IMR-90 (cell line): ENCODE measurements at regions not wholly inside any gene's neighbourhood (a gene's known extent, or its start where the extent isn't known, plus 50 kb on each side); places are given as distances from the start of the nearest gene placed in this dataset.

Experiments used
- ATAC-seq: fragments of 200-7000 bp; cut with Tn5 transposase; 2 replicates; pipeline ENCODE4 v1.9.1; 2020; ENCODE audit warnings: low read depth, mild to moderate bottlenecking, moderate library complexity
- BruUV-seq: library from RNA; stranded (reverse); fragments of 400-500 nt; replicated peaks from 2 replicates; lab custom pipeline; 2021; lab: Mats Ljungman, UMichigan
- CTCF ChIA-PET: fragments of 300-600 bp; formaldehyde crosslinking; extraction: SDS; loops from one replicate; lab custom pipeline; 2021; ENCODE audit warnings: antibody characterized with exemption; lab: Yijun Ruan, JAX
- POLR2A ChIA-PET: fragments of 300-600 bp; sonication (Branson Sonifier 250); formaldehyde crosslinking; loops from one replicate; lab custom pipeline; 2022; ENCODE audit warnings: antibody characterized with exemption; ENCODE audit not compliant: unreplicated experiment; lab: Charles Lee
- DNase-seq: peaks from one replicate; pipeline ENCODE4 v3.0.0; 2013
- H2AFZ ChIP-seq: replicated peaks from 2 replicates; pipeline ENCODE3; 2013; ENCODE audit warnings: low read length, mild to moderate bottlenecking; ENCODE audit not compliant: poor library complexity
- H2AK5ac ChIP-seq: 2 replicates; pipeline ENCODE4 v1.6.1; 2013; ENCODE audit warnings: low read depth, low read length, inconsistent platforms
- H2AK9ac ChIP-seq: replicated peaks from 2 replicates; pipeline ENCODE3; 2013; ENCODE audit warnings: mild to moderate bottlenecking, low read depth, low read length, moderate library complexity; ENCODE audit not compliant: poor library complexity
- H2BK120ac ChIP-seq: 2 replicates; pipeline ENCODE4 v1.6.1; 2013; ENCODE audit warnings: low read depth, low read length, inconsistent platforms
- H2BK15ac ChIP-seq: 3 replicates; pipeline ENCODE4 v1.6.1; 2013; ENCODE audit warnings: low read depth, low read length, inconsistent platforms
- H2BK20ac ChIP-seq: 2 replicates; pipeline ENCODE4 v1.6.1; 2013; ENCODE audit warnings: low read depth, mild to moderate bottlenecking, inconsistent platforms, low read length, moderate library complexity
- H2BK5ac ChIP-seq: 2 replicates; pipeline ENCODE4 v1.6.1; 2013; ENCODE audit warnings: mild to moderate bottlenecking, low read depth, low read length, inconsistent platforms; ENCODE audit not compliant: poor library complexity, severe bottlenecking
- H3K14ac ChIP-seq: replicated peaks from 2 replicates; pipeline ENCODE4 v1.6.1; 2013; ENCODE audit warnings: low read depth, low read length, inconsistent platforms
- H3K18ac ChIP-seq: 2 replicates; pipeline ENCODE4 v1.6.1; 2013; ENCODE audit warnings: low read depth, low read length, control low read depth
- H3K23ac ChIP-seq: 2 replicates; pipeline ENCODE4 v1.6.1; 2013; ENCODE audit warnings: low read depth, low read length, inconsistent platforms
- H3K27ac ChIP-seq: 2 replicates; pipeline ENCODE4 v1.5.1; 2013; ENCODE audit warnings: mild to moderate bottlenecking, control low read depth, low read length; ENCODE audit not compliant: insufficient read depth
- H3K27me3 ChIP-seq: 2 replicates; pipeline ENCODE4 v1.6.1; 2013; ENCODE audit warnings: low read length; ENCODE audit not compliant: control insufficient read depth, insufficient read depth
- H3K36me3 ChIP-seq: 2 replicates; pipeline ENCODE4 v1.6.1; 2013; ENCODE audit warnings: low read length, mixed read lengths; ENCODE audit not compliant: control insufficient read depth, insufficient read depth
- H3K4ac ChIP-seq: 2 replicates; pipeline ENCODE4 v1.6.1; 2013; ENCODE audit warnings: low read depth, low read length, inconsistent platforms
- H3K4me1 ChIP-seq: 2 replicates; pipeline ENCODE4 v1.6.1; 2013; ENCODE audit warnings: low read length, mixed read lengths; ENCODE audit not compliant: control insufficient read depth, insufficient read depth
- H3K4me2 ChIP-seq: 2 replicates; pipeline ENCODE4 v1.6.1; 2013; ENCODE audit warnings: low read depth, mild to moderate bottlenecking, control low read depth, low read length, moderate library complexity
- H3K4me3 ChIP-seq: 2 replicates; pipeline ENCODE4 v1.5.1; 2013; ENCODE audit warnings: low read depth, mild to moderate bottlenecking, control low read depth, low read length, moderate library complexity; ENCODE audit not compliant: insufficient read depth
- H3K56ac ChIP-seq: 2 replicates; pipeline ENCODE4 v1.6.1; 2013; ENCODE audit warnings: low read length, inconsistent platforms; ENCODE audit not compliant: insufficient read depth; ENCODE audit errors: extremely low read depth
- H3K79me1 ChIP-seq, 2 experiments: 2 replicates each; pipeline ENCODE4 v1.6.1; 2013; ENCODE audit warnings: low read length in 2 of 2, inconsistent platforms in 1 of 2, low read depth in 1 of 2
- H3K9ac ChIP-seq: 2 replicates; pipeline ENCODE4 v1.6.1; 2013; ENCODE audit warnings: low read depth, low read length, control low read depth
- H3K9me1 ChIP-seq: 2 replicates; pipeline ENCODE4 v1.6.1; 2013; ENCODE audit warnings: low read length, inconsistent platforms; ENCODE audit not compliant: insufficient read depth
- H3K9me3 ChIP-seq: 2 replicates; pipeline ENCODE4 v1.6.1; 2013; ENCODE audit warnings: low read length; ENCODE audit not compliant: control insufficient read depth, insufficient read depth
- H4K20me1 ChIP-seq: 2 replicates; pipeline ENCODE4 v1.6.1; 2013; ENCODE audit warnings: low read length, inconsistent platforms; ENCODE audit not compliant: insufficient read depth
- H4K5ac ChIP-seq: 2 replicates; pipeline ENCODE4 v1.6.1; 2013; ENCODE audit warnings: mild to moderate bottlenecking, low read depth, low read length, control low read depth
- H4K8ac ChIP-seq, 2 experiments: 2 replicates each; pipeline ENCODE4 v1.6.1; 2013; ENCODE audit warnings: low read depth in 2 of 2, low read length in 2 of 2, control low read depth in 1 of 2, inconsistent platforms in 1 of 2
- H4K91ac ChIP-seq: 2 replicates; pipeline ENCODE4 v1.6.1; 2013; ENCODE audit warnings: low read depth, low read length, inconsistent platforms; ENCODE audit not compliant: insufficient read depth
- ELK1 ChIP-seq: fragments of 150-350 bp; IDR thresholded peaks from 2 replicates; pipeline ENCODE4 v1.6.1; 2016; ENCODE audit warnings: low read depth, mild to moderate bottlenecking, low read length, moderate library complexity, borderline replicate concordance
- FOS ChIP-seq: fragments of 150-350 bp; IDR thresholded peaks from 2 replicates; pipeline ENCODE4 v1.6.1; 2016; ENCODE audit warnings: low read depth, low read length
- MAZ ChIP-seq: IDR thresholded peaks from 2 replicates; pipeline ENCODE4 v1.6.1; 2012; ENCODE audit warnings: low read depth, mild to moderate bottlenecking, low read length, improper control_type of control experiment, moderate library complexity, borderline replicate concordance
- MXI1 ChIP-seq: IDR thresholded peaks from 2 replicates; pipeline ENCODE4 v1.6.1; 2012; ENCODE audit warnings: low read depth, mild to moderate bottlenecking, low read length, moderate library complexity, borderline replicate concordance
- NFE2L2 ChIP-seq: fragments of 150-350 bp; IDR thresholded peaks from 2 replicates; pipeline ENCODE4 v1.6.1; 2016; ENCODE audit warnings: low read depth, mild to moderate bottlenecking, low read length
- RCOR1 ChIP-seq: IDR thresholded peaks from 2 replicates; pipeline ENCODE4 v1.6.1; 2012; ENCODE audit warnings: mild to moderate bottlenecking, low read length, improper control_type of control experiment; ENCODE audit not compliant: insufficient replicate concordance
- WGBS, 2 experiments: methylation state at CpG; one replicate each; pipeline versions ENCODE4 v1.1.5 to v1.1.7; 2013; ENCODE audit warnings: missing lambda C conversion rate in 2 of 2; ENCODE audit not compliant: insufficient read length in 1 of 2; ENCODE audit errors: extremely low coverage in 2 of 2; 5-methylcytosine and 5-hydroxymethylcytosine counted together
- dilution Hi-C: fragments of 300-500 bp; cut with HindIII; formaldehyde crosslinking; loops from one replicate; pipeline ENCODE4 v1.14.3; 2018; ENCODE audit warnings: low sequenced_read_pairs; ENCODE audit not compliant: unreplicated experiment
- in situ Hi-C: fragments of 300-500 bp; cut with MboI; formaldehyde crosslinking; loops from 3 replicates; pipeline ENCODE4 v1.14.3; 2019; ENCODE audit warnings: low sequenced_read_pairs, inconsistent platforms, mixed read lengths
- intact Hi-C: fragments of 100-400 bp; cut with micrococcal nuclease; formaldehyde crosslinking; loops from 2 replicates; pipeline ENCODE4 v1.10.0; 2022

GRCh38 chr18:64876833-64877232 lies 727.9 kb upstream of the LINC00305 start:
- H2BK120ac ChIP-seq, result no peak overlapping the region
- no peak overlapping the region for H4K91ac ChIP-seq
- no peaks in the 10 kb centered on the region for H3K9me1 ChIP-seq
- no peak overlapping the region for H2AFZ ChIP-seq
- DNase-seq (no peak), ATAC-seq (no peak)
- H3K4me2 ChIP-seq, result no peak overlapping the region
- no peaks in the 10 kb centered on the region for H3K4me1 ChIP-seq
- H3K23ac ChIP-seq, result no peak overlapping the region
- no TSS peak for BruUV-seq
- H2BK5ac ChIP-seq, result no peak overlapping the region
- in situ Hi-C loops (loop anchor here (25.0 kb wide), 1 partner anchor 90 kb away; no protein-coding TSS in a partner anchor), dilution Hi-C loops (no loop called here), intact Hi-C loops (no loop called here)
- no CpG with 5 or more reads among the region's 4 CpGs for WGBS, 2 experiments
- no peak for TF ChIP-seq ELK1
- TF ChIP-seq FOS, result no peak
- no peak for TF ChIP-seq MXI1
- TF ChIP-seq MAZ, result no peak
- no peak for TF ChIP-seq RCOR1
- no peak for TF ChIP-seq NFE2L2
- H3K14ac ChIP-seq, result no peak overlapping the region
- no peak overlapping the region for H4K8ac ChIP-seq
- H2AK9ac ChIP-seq, result no peak overlapping the region
- no peaks in the 10 kb centered on the region for H3K79me1 ChIP-seq
- H3K27me3 ChIP-seq, result no peaks in the 10 kb centered on the region
- no peaks in the 10 kb centered on the region for H4K20me1 ChIP-seq
- no peaks in the 10 kb centered on the region for H3K36me3 ChIP-seq
- no peak overlapping the region for H3K9ac ChIP-seq
- no peak overlapping the region for H2BK15ac ChIP-seq
- ChIA-PET POLR2A (no interaction called here), CTCF (no interaction called here)
- no peak overlapping the region for H3K27ac ChIP-seq
- H3K9me3 ChIP-seq, result peaks cover 10% of the 10 kb centered on the region; the same call in 1 of the 2 replicates
- no peak overlapping the region for H3K18ac ChIP-seq
- no peak overlapping the region for H3K4ac ChIP-seq
- no peak overlapping the region for H4K5ac ChIP-seq
- H3K56ac ChIP-seq, result no peak overlapping the region
- no peak overlapping the region for H3K4me3 ChIP-seq
- H2BK20ac ChIP-seq, result no peak overlapping the region
- H2AK5ac ChIP-seq, result no peak overlapping the region
